Stimulated activated CD8-positive, alpha-beta memory T cell treated with anti-CD3 and anti-CD28 coated beads, Interleukin-4, amount 100 ng/mL, for 4 hours (primary cell): ENCODE measurements at regions not wholly inside any gene's neighbourhood (a gene's known extent, or its start where the extent isn't known, plus 50 kb on each side); places are given as distances from the start of the nearest gene placed in this dataset.

Experiments
- DNase-seq, 2 donors: peaks; one replicate each; pipeline ENCODE4 v3.0.0-alpha.2; 2020; ENCODE audit warnings: low read depth in 2 of 2, low spot score in 1 of 2

GRCh38 chr16:65224471-65224870, 102.6 kb upstream of the CDH11 start:
- no peak for DNase-seq

- no peak for DNase-seq
Observed at GRCh38 chr16:65223335-65223734, 101.5 kb upstream of the CDH11 start.

GRCh38 chr16:65222536-65222935, 100.7 kb upstream of the CDH11 start:
- no peak for DNase-seq

- no peak for DNase-seq
Observed at GRCh38 chr16:65222049-65222448, 100.2 kb upstream of the CDH11 start.

GRCh38 chr16:65219786-65220185, 97.9 kb upstream of the CDH11 start:
- DNase-seq: no peak

GRCh38 chr16:65218348-65218747, 96.5 kb upstream of the CDH11 start:
- DNase-seq: no peak

- DNase-seq: no peak
Observed at GRCh38 chr16:65213866-65214595, 92.2 kb upstream of the CDH11 start.

- DNase-seq: no peak
Observed at GRCh38 chr16:65212791-65213190, 90.9 kb upstream of the CDH11 start.

GRCh38 chr16:65212240-65212639, 90.4 kb upstream of the CDH11 start:
- no peak for DNase-seq

GRCh38 chr16:65202461-65202860, 80.6 kb upstream of the CDH11 start:
- DNase-seq: no peak

GRCh38 chr16:65201511-65201910, 79.6 kb upstream of the CDH11 start:
- DNase-seq: no peak

GRCh38 chr16:65200857-65201256, 79.0 kb upstream of the CDH11 start:
- no peak for DNase-seq

GRCh38 chr16:65200156-65200773, 78.4 kb upstream of the CDH11 start:
- no peak for DNase-seq

- DNase-seq: no peak
Observed at GRCh38 chr16:65196420-65197075, 74.7 kb upstream of the CDH11 start.

- DNase-seq: no peak
Observed at GRCh38 chr16:65195998-65196397, 74.1 kb upstream of the CDH11 start.

- no peak for DNase-seq
Observed at GRCh38 chr16:65185241-65185778, 63.4 kb upstream of the CDH11 start.

GRCh38 chr16:65181071-65181561, 59.3 kb upstream of the CDH11 start:
- no peak for DNase-seq

- no peak for DNase-seq
Observed at GRCh38 chr16:65178151-65178550, 56.3 kb upstream of the CDH11 start.

- no peak for DNase-seq
Observed at GRCh38 chr16:65176603-65177002, 54.7 kb upstream of the CDH11 start.

GRCh38 chr16:65172356-65172755, 50.5 kb upstream of the CDH11 start:
- no peak for DNase-seq
